ENCODE measurements at regions not wholly inside any gene's neighbourhood (a gene's known extent, or its start where the extent isn't known, plus 50 kb on each side); places are given as distances from the start of the nearest gene placed in this dataset.

GRCh38 chr12:13478650-13479181 lies 282.2 kb downstream of the EMP1 start:
- H3K9ac ChIP-seq (ENCODE audit: low read length) = no peak overlapping the region
- H3K4me3 ChIP-seq (ENCODE audit: low read length) = no peak overlapping the region
- H3K27me3 ChIP-seq (ENCODE audit: control insufficient read depth, insufficient read depth, low read length) = no peaks in the 10 kb centered on the region

GRCh38 chr12:13474381-13474780 lies 277.9 kb downstream of the EMP1 start:
- H3K36me3 ChIP-seq (ENCODE audit: control insufficient read depth, low read depth, low read length) = no peaks in the 10 kb centered on the region
- no peaks in the 10 kb centered on the region for H3K27me3 ChIP-seq (ENCODE audit: control insufficient read depth, insufficient read depth, low read length)
- no peaks in the 10 kb centered on the region for H3K4me1 ChIP-seq (ENCODE audit: control insufficient read depth, low read depth, low read length)
- no peak overlapping the region for H3K9ac ChIP-seq (ENCODE audit: low read length)
- H3K9me3 ChIP-seq (ENCODE audit: control insufficient read depth, low read depth, low read length) = no peaks in the 10 kb centered on the region
- no peak overlapping the region for H3K27ac ChIP-seq (ENCODE audit: low read length)
- H3K4me3 ChIP-seq (ENCODE audit: low read length) = no peak overlapping the region

More at GRCh38 chr12:13478650-13479181, 282.2 kb downstream of the EMP1 start:
- Histone ChIP-seq H3K9me3 (ENCODE audit: control insufficient read depth, low read depth, low read length) (no peaks in the 10 kb centered on the region), H3K36me3 (ENCODE audit: control insufficient read depth, low read depth, low read length) (no peaks in the 10 kb centered on the region), H3K4me1 (ENCODE audit: control insufficient read depth, low read depth, low read length) (no peaks in the 10 kb centered on the region), H3K27ac (ENCODE audit: low read length) (no peak overlapping the region)

- Histone ChIP-seq H3K36me3 (ENCODE audit: control insufficient read depth, low read depth, low read length) (no peaks in the 10 kb centered on the region), H3K9me3 (ENCODE audit: control insufficient read depth, low read depth, low read length) (no peaks in the 10 kb centered on the region), H3K27ac (ENCODE audit: low read length) (no peak overlapping the region), H3K9ac (ENCODE audit: low read length) (no peak overlapping the region), H3K4me1 (ENCODE audit: control insufficient read depth, low read depth, low read length) (no peaks in the 10 kb centered on the region), H3K4me3 (ENCODE audit: low read length) (no peak overlapping the region), H3K27me3 (ENCODE audit: control insufficient read depth, insufficient read depth, low read length) (no peaks in the 10 kb centered on the region)
Measured at GRCh38 chr12:13472690-13473089, 276.2 kb downstream of the EMP1 start.

- Histone ChIP-seq H3K4me3 (ENCODE audit: low read length) (no peak overlapping the region), H3K27me3 (ENCODE audit: control insufficient read depth, insufficient read depth, low read length) (no peaks in the 10 kb centered on the region), H3K9ac (ENCODE audit: low read length) (no peak overlapping the region), H3K9me3 (ENCODE audit: control insufficient read depth, low read depth, low read length) (no peaks in the 10 kb centered on the region), H3K4me1 (ENCODE audit: control insufficient read depth, low read depth, low read length) (no peaks in the 10 kb centered on the region), H3K36me3 (ENCODE audit: control insufficient read depth, low read depth, low read length) (no peaks in the 10 kb centered on the region), H3K27ac (ENCODE audit: low read length) (no peak overlapping the region)
Measured at GRCh38 chr12:13471471-13471870, 274.9 kb downstream of the EMP1 start.

- Histone ChIP-seq H3K9ac (ENCODE audit: low read length) (no peak overlapping the region), H3K27me3 (ENCODE audit: control insufficient read depth, insufficient read depth, low read length) (no peaks in the 10 kb centered on the region), H3K27ac (ENCODE audit: low read length) (no peak overlapping the region), H3K36me3 (ENCODE audit: control insufficient read depth, low read depth, low read length) (no peaks in the 10 kb centered on the region), H3K9me3 (ENCODE audit: control insufficient read depth, low read depth, low read length) (no peaks in the 10 kb centered on the region), H3K4me1 (ENCODE audit: control insufficient read depth, low read depth, low read length) (no peaks in the 10 kb centered on the region), H3K4me3 (ENCODE audit: low read length) (no peak overlapping the region)
Measured at GRCh38 chr12:13465635-13466034, 269.1 kb downstream of the EMP1 start.

- Histone ChIP-seq H3K36me3 (ENCODE audit: control insufficient read depth, low read depth, low read length) (no peaks in the 10 kb centered on the region), H3K4me3 (ENCODE audit: low read length) (no peak overlapping the region)
Measured at GRCh38 chr12:13463189-13463588, 266.7 kb downstream of the EMP1 start.

GRCh38 chr12:13462450-13462849 lies 265.9 kb downstream of the EMP1 start:
- Histone ChIP-seq H3K27me3 (ENCODE audit: control insufficient read depth, insufficient read depth, low read length) (no peaks in the 10 kb centered on the region), H3K4me3 (ENCODE audit: low read length) (no peak overlapping the region), H3K4me1 (ENCODE audit: control insufficient read depth, low read depth, low read length) (no peaks in the 10 kb centered on the region), H3K9me3 (ENCODE audit: control insufficient read depth, low read depth, low read length) (no peaks in the 10 kb centered on the region), H3K9ac (ENCODE audit: low read length) (no peak overlapping the region), H3K27ac (ENCODE audit: low read length) (no peak overlapping the region), H3K36me3 (ENCODE audit: control insufficient read depth, low read depth, low read length) (no peaks in the 10 kb centered on the region)

More at GRCh38 chr12:13463189-13463588, 266.7 kb downstream of the EMP1 start:
- H3K9me3 ChIP-seq (ENCODE audit: control insufficient read depth, low read depth, low read length) = no peaks in the 10 kb centered on the region
- no peaks in the 10 kb centered on the region for H3K4me1 ChIP-seq (ENCODE audit: control insufficient read depth, low read depth, low read length)
- H3K9ac ChIP-seq (ENCODE audit: low read length) = no peak overlapping the region
- H3K27me3 ChIP-seq (ENCODE audit: control insufficient read depth, insufficient read depth, low read length) = no peaks in the 10 kb centered on the region
- H3K27ac ChIP-seq (ENCODE audit: low read length) = no peak overlapping the region

GRCh38 chr12:13455778-13456144 lies 259.2 kb downstream of the EMP1 start:
- Histone ChIP-seq H3K27ac (ENCODE audit: low read length) (no peak overlapping the region), H3K9me3 (ENCODE audit: control insufficient read depth, low read depth, low read length) (no peaks in the 10 kb centered on the region), H3K27me3 (ENCODE audit: control insufficient read depth, insufficient read depth, low read length) (no peaks in the 10 kb centered on the region)

GRCh38 chr12:13454991-13455777 lies 258.7 kb downstream of the EMP1 start:
- no peaks in the 10 kb centered on the region for H3K4me1 ChIP-seq (ENCODE audit: control insufficient read depth, low read depth, low read length)
- H3K27me3 ChIP-seq (ENCODE audit: control insufficient read depth, insufficient read depth, low read length) = no peaks in the 10 kb centered on the region
- no peak overlapping the region for H3K9ac ChIP-seq (ENCODE audit: low read length)
- H3K36me3 ChIP-seq (ENCODE audit: control insufficient read depth, low read depth, low read length) = no peaks in the 10 kb centered on the region
- H3K27ac ChIP-seq (ENCODE audit: low read length) = no peak overlapping the region
- no peak overlapping the region for H3K4me3 ChIP-seq (ENCODE audit: low read length)
- H3K9me3 ChIP-seq (ENCODE audit: control insufficient read depth, low read depth, low read length) = no peaks in the 10 kb centered on the region

More at GRCh38 chr12:13455778-13456144, 259.2 kb downstream of the EMP1 start:
- Histone ChIP-seq H3K9ac (ENCODE audit: low read length) (no peak overlapping the region), H3K4me1 (ENCODE audit: control insufficient read depth, low read depth, low read length) (no peaks in the 10 kb centered on the region), H3K4me3 (ENCODE audit: low read length) (no peak overlapping the region), H3K36me3 (ENCODE audit: control insufficient read depth, low read depth, low read length) (no peaks in the 10 kb centered on the region)

- no peaks in the 10 kb centered on the region for H3K4me1 ChIP-seq (ENCODE audit: control insufficient read depth, low read depth, low read length)
- H3K36me3 ChIP-seq (ENCODE audit: control insufficient read depth, low read depth, low read length) = no peaks in the 10 kb centered on the region
- H3K9ac ChIP-seq (ENCODE audit: low read length) = no peak overlapping the region
- no peak overlapping the region for H3K27ac ChIP-seq (ENCODE audit: low read length)
- H3K9me3 ChIP-seq (ENCODE audit: control insufficient read depth, low read depth, low read length) = no peaks in the 10 kb centered on the region
- H3K27me3 ChIP-seq (ENCODE audit: control insufficient read depth, insufficient read depth, low read length) = no peaks in the 10 kb centered on the region
- no peak overlapping the region for H3K4me3 ChIP-seq (ENCODE audit: low read length)
Measured at GRCh38 chr12:13452955-13453570, 256.5 kb downstream of the EMP1 start.

- Histone ChIP-seq H3K36me3 (ENCODE audit: control insufficient read depth, low read depth, low read length) (no peaks in the 10 kb centered on the region), H3K9ac (ENCODE audit: low read length) (no peak overlapping the region), H3K9me3 (ENCODE audit: control insufficient read depth, low read depth, low read length) (no peaks in the 10 kb centered on the region), H3K4me1 (ENCODE audit: control insufficient read depth, low read depth, low read length) (no peaks in the 10 kb centered on the region), H3K27me3 (ENCODE audit: control insufficient read depth, insufficient read depth, low read length) (no peaks in the 10 kb centered on the region), H3K27ac (ENCODE audit: low read length) (no peak overlapping the region), H3K4me3 (ENCODE audit: low read length) (no peak overlapping the region)
Measured at GRCh38 chr12:13451776-13452175, 255.2 kb downstream of the EMP1 start.
